NOMO-1 treated with dmso at 0.1 percent for 144 hours (cell line): ENCODE measurements at regions not wholly inside any gene's neighbourhood (a gene's known extent, or its start where the extent isn't known, plus 50 kb on each side); places are given as distances from the start of the nearest gene placed in this dataset.
"Not testable (repeated sequence)": the region's sequence is repeated elsewhere in the genome, so short reads cannot be mapped to it uniquely, and the experiment has no call there.

ENCODE experiments used
- DNase-seq: peaks from one replicate; lab custom pipeline; 2025; ENCODE audit not compliant: unreplicated experiment; lab: John Stamatoyannopoulos, UW

DNA sequence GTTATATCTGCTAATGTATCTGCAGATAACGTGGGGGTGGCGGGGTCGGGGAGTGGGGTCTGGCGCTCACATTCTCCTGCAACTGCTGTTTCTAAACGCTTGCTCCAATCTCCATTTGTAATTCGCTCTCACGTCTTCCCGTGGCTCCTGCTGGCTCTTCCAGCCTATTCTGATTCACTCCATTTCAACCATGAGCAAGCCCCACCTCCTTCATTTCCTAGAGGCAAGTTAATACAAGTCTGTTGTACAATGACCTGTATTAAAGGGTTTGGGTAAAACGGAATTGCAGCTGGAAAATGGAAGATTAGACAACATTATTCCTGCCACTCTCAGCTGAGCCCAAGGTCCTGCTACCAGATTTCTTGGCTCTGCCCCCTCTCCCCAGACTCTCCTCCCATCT, 132.3 kb downstream of the CSNK2A3 start:
- DNase-seq: no peak

DNA sequence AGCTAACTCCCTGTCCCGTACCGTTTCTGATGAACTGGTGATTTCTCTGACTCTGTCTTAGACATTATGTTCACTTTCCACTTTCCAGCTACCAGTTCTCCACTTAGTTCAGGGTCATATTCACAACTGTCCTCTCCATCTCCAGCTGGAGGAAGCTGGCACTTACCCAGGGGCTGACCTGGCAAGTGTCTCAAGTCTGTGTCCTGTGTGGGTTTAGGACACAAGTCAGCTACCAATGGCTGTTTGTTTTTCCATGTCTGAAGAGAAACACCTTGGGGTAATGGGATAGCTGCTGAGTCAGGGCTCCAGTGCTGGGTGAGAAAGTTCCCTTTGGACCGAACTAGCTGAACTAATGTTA, 134.4 kb downstream of the CSNK2A3 start:
- DNase-seq: no peak

DNA sequence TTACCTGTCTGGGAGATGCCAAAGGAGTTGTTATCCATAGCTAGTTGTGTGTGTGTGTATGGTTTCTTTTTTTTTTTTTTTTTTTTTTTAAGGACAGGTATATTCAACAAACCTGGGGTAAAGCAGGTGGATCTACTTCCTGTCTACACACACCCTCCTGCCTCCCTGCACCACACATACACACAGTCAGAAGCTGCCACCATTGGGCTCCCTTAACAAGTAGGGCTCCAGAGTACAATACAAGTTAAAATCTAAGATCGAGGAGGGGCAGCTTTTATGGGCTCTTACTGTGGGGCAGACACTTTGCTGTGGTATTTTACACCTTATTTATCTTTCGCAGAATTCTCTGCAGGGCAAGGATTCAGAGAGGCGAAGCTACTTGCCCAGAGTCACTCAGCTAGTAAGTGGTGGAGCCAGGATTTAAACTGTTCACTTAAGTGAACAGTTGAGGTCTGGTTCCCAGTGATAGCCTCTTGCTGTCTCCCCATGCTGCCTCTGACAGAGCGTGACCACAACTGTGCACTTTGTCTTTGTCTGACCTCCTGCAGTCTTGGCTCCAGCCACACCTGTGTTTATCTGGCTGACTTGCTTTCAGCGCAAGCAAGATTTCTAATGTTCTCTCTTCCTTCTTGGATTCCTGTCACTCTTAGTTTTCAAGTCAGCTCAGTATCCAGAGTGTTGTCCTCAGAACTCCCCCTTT, 135.0 kb downstream of the CSNK2A3 start:
- DNase-seq: no peak

GRCh38 chr11:11217289-11217928, 135.6 kb downstream of the CSNK2A3 start:
- no peak for DNase-seq

- DNase-seq: no peak
These were observed 137.1 kb downstream of the CSNK2A3 start for GRCh38 chr11:11215944-11216343.

GRCh38 chr11:11215058-11215815, 137.8 kb downstream of the CSNK2A3 start:
- DNase-seq: no peak

GRCh38 chr11:11213117-11213516, 139.9 kb downstream of the CSNK2A3 start:
- DNase-seq: no peak

DNA sequence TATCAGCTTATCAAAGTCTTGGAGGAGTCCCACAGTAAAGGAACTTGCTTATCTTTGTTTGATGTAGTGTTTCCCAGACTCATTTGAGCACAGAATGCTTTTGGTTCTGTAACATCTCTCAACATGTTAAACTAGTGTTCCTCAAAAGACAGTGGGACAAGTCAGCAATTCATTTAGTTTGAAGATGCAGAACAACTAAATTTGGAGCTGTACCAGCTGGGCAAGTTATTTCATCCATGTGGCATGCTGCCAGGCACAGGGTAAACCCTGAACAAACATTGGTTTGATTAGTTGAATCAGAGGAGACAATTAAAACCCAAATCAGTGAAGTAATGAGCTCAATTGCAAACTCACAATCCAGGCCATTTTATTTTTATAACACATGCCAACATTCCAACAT, 141.2 kb downstream of the CSNK2A3 start:
- DNase-seq: no peak

- no peak for DNase-seq
These were observed 141.9 kb downstream of the CSNK2A3 start for GRCh38 chr11:11211186-11211585.

- DNase-seq: no peak
These were observed 142.6 kb downstream of the CSNK2A3 start for GRCh38 chr11:11210446-11210845.

DNA sequence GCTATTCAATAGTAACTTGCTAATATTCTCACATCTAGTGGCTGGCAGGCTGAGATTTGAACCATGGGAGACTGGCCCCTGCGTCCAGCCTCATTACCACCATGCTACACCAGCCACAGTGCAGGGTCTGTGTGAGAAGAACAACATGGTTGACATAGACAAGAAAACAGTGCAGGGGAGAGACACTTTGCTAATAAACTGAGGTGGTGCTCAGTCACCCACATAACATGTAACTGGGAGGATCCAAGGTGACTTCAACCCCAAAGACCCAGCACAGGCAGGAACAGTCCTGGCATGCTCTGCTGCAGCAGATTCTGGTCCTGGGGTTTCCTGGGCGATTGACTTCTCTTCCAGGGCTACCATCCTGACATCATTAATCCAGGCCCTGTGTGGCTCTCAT, 143.1 kb downstream of the CSNK2A3 start:
- no peak for DNase-seq

DNA sequence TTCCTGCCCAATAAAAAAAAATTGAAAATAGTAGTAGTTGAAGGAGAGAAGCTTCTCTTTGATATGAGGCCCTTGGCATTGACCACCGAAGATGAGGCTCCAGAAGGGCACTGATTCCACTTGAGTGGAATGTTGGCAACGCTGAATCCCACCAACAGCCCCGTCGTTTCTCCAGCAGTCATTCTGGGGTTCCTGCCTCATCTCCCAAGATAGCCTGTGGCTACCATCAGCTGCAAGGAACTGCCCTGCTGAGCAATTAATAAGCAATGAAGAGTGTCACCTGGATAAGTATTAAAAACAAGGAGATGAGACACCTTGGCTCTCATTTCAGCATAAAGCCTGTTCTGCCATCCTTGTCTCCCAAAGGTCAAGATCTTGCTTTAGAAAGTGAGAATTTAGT, 144.1 kb downstream of the CSNK2A3 start:
- no peak for DNase-seq

GRCh38 chr11:11207428-11207827, 145.6 kb downstream of the CSNK2A3 start:
- DNase-seq: no peak

DNA sequence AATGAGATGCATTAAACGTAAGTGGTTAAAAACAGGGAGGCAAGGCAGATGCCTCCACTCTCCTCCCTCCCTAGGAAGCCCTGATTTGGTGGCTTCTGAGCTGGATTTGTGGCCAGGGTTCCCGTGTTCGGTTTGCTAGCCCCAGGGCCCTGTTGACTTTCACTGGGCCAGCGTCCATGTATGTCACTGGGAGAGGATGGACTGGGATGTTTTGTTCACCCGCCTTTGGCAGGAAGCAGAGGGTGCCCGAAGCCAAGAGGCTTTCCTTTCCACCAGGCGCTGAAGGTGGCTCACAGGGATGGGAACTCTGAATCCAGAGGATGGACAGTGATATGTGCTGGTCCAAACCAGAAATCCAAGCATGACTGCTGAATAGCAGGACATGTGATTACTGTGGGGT, 146.6 kb downstream of the CSNK2A3 start:
- DNase-seq: no peak

GRCh38 chr11:11202885-11203284, 150.2 kb downstream of the CSNK2A3 start:
- no peak for DNase-seq

- DNase-seq: not testable (repeated sequence)
These were observed 151.7 kb downstream of the CSNK2A3 start for GRCh38 chr11:11201302-11201701.

DNA sequence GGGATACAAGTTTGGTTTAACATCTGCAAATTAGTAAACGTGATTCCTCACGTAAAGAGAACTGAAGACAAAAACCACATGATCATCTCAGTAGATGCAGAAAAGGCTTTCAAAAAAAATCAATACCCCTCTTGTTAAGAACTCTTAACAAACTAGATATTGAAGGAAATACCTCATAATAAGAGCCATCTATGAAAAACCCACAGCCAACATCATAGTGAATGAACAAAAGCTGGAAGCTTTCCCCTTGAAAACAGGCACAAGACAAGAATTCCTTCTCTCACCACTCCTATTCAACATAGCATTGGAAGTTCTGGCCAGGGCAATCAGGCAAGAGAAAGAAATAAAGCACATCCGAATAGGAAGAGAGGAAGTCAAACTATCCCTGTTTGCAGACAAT, 160.5 kb downstream of the CSNK2A3 start:
- no peak for DNase-seq

DNA sequence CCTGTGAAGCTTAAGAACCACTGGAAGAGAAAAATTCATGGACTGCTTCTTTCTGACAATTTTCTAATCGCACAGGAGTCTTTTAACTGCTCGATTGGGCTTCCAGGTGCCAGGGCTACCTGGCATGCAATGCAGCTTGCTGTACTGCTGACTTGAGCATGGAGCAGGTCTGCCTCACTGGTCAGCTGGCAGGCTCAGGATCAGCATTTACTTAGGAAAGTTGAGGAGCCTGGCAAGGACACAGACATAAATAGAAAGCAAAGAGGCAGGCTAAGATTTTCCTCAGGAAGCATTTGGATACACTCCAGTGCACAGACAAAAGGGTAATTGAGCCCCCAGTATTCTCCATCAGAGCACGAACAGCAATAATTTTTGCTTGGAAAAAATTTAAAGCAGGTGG, 163.5 kb downstream of the CSNK2A3 start:
- no peak for DNase-seq

GRCh38 chr11:11186249-11186648, 166.8 kb downstream of the CSNK2A3 start:
- no peak for DNase-seq

DNA sequence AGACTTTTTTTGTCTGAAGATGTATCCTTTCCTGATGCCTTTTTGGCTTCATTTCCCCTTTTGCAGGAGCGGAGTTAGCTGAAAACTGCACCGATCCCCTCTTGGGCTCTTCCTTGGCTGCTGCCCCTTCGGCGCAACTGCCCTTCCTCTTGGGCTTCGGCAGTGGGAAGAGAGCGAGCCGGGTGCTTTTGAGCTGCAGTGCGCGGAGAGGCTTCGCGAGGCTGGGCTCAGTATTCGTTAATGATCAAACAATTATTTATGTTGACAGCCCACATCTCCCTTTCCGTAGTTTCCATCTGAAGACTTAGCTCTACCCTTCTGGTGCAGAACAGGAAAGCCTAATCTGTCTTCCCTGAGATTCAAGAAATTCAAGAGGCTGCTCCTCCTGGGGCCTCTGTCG, 170.8 kb downstream of the CSNK2A3 start:
- DNase-seq: no peak

DNA sequence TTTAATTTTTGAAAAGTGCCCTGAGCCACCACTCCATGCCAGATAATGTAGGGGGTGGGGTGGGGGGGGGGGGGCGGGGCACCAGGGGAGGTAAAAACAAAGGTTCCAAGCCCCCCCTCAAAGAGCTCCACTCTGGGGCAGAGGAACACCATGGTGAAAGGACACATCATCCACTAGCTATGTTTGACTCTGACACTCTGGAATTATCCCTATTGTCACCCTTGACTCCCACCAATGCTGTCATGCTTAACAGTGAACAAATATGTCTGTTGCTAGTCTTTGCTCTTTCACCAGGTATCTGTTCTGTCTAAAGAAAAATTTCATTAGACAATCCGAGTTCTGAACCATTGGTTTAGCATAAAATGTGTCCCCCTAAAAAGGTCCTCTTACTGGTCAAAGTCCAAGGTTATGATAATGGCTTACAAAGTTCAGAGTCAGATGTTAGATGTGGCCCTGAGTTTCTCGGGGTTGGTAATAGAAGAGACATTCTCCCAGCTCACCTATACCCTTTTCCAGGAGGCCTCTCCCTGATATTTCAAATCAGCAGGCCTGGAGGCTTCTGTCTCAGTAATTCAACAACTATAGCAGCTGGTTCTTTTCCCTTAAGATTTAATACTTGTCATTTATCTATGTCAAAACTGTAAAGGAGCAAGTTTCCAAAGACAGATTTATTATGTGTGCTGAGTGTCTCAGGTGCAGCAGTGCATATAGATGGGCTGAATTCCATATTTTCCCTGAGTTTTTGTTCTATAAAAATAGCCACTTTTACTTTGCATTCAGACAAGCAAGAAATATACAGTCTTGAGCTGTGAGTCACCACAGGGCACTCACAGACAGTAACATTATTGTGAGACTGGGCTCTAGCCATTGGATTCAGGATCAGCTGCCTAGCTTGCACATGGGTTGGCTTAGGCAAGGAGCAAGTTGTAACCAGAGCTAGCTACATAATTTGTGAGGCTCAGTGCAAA, 174.1 kb downstream of the CSNK2A3 start:
- no peak for DNase-seq
